Neural cell (in vitro differentiated cells): ENCODE measurements at regions not wholly inside any gene's neighbourhood (a gene's known extent, or its start where the extent isn't known, plus 50 kb on each side); places are given as distances from the start of the nearest gene placed in this dataset.

Experiments used
- H2AFZ ChIP-seq: fragments of 200-600, 300-800 bp; sonication (generic), shearing (Covaris generic); 2 replicates; pipeline ENCODE4 v1.6.0; 2014; ENCODE audit warnings: low read depth, mild to moderate bottlenecking, antibody characterized with exemption, low read length, moderate library complexity
- H3F3A ChIP-seq: fragments of 200-600 bp; shearing (Covaris generic); 2 replicates; pipeline ENCODE4 v1.6.1; 2016; ENCODE audit warnings: mild to moderate bottlenecking, moderate library complexity, mixed read lengths, antibody characterized with exemption, low read length; ENCODE audit not compliant: insufficient read depth, poor library complexity, severe bottlenecking
- H3K27ac ChIP-seq: fragments of 200-600, 300-800 bp; sonication (generic), shearing (Covaris generic); 2 replicates; pipeline ENCODE4 v1.5.1; 2014; ENCODE audit warnings: mild to moderate bottlenecking, low read length, moderate library complexity
- H3K27me3 ChIP-seq: fragments of 300-800, 200-600 bp; sonication (generic), shearing (Covaris generic); 2 replicates; pipeline ENCODE4 v1.6.0; 2014; ENCODE audit warnings: mild to moderate bottlenecking, low read depth, low read length, moderate library complexity; ENCODE audit not compliant: insufficient read depth
- H3K36me3 ChIP-seq: fragments of 300-800, 200-600 bp; sonication (generic), shearing (Covaris generic); 2 replicates; pipeline ENCODE4 v1.5.1; 2014; ENCODE audit warnings: mild to moderate bottlenecking, antibody characterized with exemption, low read length, moderate library complexity; ENCODE audit not compliant: insufficient read depth
- H3K4me2 ChIP-seq: fragments of 300-800, 200-600 bp; sonication (generic), shearing (Covaris generic); 2 replicates; pipeline ENCODE4 v1.6.0; 2014; ENCODE audit warnings: mild to moderate bottlenecking, low read length
- H3K4me3 ChIP-seq: fragments of 300-800, 200-600 bp; sonication (generic), shearing (Covaris generic); 2 replicates; pipeline ENCODE4 v1.5.1; 2014; ENCODE audit warnings: mild to moderate bottlenecking, low read length, moderate library complexity
- H3K79me2 ChIP-seq: fragments of 200-600 bp; shearing (Covaris generic); replicated peaks from 2 replicates; pipeline ENCODE4 v1.6.0; 2014; ENCODE audit warnings: mild to moderate bottlenecking, low read length, moderate library complexity; ENCODE audit not compliant: insufficient read depth
- H3K9ac ChIP-seq: fragments of 300-800, 200-600 bp; sonication (generic), shearing (Covaris generic); 2 replicates; pipeline ENCODE4 v1.6.1; 2016; ENCODE audit warnings: mild to moderate bottlenecking, low read length, mixed read lengths
- H3K9me2 ChIP-seq: fragments of 200-600 bp; shearing (Covaris generic); 2 replicates; pipeline ENCODE4 v1.6.1; 2016; ENCODE audit warnings: mild to moderate bottlenecking, low read length, mixed read lengths; ENCODE audit not compliant: insufficient read depth
- H3K9me3 ChIP-seq: fragments of 200-600, 300-800 bp; sonication (generic), shearing (Covaris generic); 2 replicates; pipeline ENCODE4 v1.6.1; 2016; ENCODE audit warnings: mild to moderate bottlenecking, mixed run types, low read length, moderate library complexity, mixed read lengths
- H4K20me1 ChIP-seq: fragments of 200-600 bp; shearing (Covaris generic); 2 replicates; pipeline ENCODE4 v1.6.1; 2016; ENCODE audit warnings: mild to moderate bottlenecking, mixed run types; ENCODE audit not compliant: insufficient read depth
- EP300 ChIP-seq: fragments of 450-650 bp; conservative IDR thresholded peaks from 2 replicates; pipeline ENCODE4 v1.6.1; 2014; ENCODE audit warnings: antibody characterized with exemption, mild to moderate bottlenecking, moderate library complexity; ENCODE audit not compliant: poor library complexity, severe bottlenecking
- EZH2 ChIP-seq: fragments of 200-600, 300-800 bp; shearing (Covaris generic), sonication (generic); IDR thresholded peaks from 2 replicates; pipeline ENCODE4 v1.6.1; 2014; ENCODE audit warnings: antibody characterized with exemption, low read length, borderline replicate concordance, mild to moderate bottlenecking; ENCODE audit not compliant: insufficient read depth, poor library complexity, severe bottlenecking
- MXI1 ChIP-seq: fragments of 450-650 bp; conservative IDR thresholded peaks from 2 replicates; pipeline ENCODE4 v1.6.1; 2014; ENCODE audit warnings: antibody characterized with exemption, mild to moderate bottlenecking; ENCODE audit not compliant: poor library complexity, severe bottlenecking
- POLR2AphosphoS5 ChIP-seq: IDR thresholded peaks from 2 replicates; pipeline ENCODE4 v1.6.1; 2012
- RAD21 ChIP-seq: fragments of 450-650 bp; conservative IDR thresholded peaks from 2 replicates; pipeline ENCODE4 v1.6.1; 2014; ENCODE audit warnings: antibody characterized with exemption, mild to moderate bottlenecking, moderate library complexity
- SMC3 ChIP-seq: fragments of 450-650 bp; conservative IDR thresholded peaks from 2 replicates; pipeline ENCODE4 v1.6.1; 2014; ENCODE audit warnings: antibody characterized with exemption, mild to moderate bottlenecking, moderate library complexity; ENCODE audit not compliant: poor library complexity
- TAF1 ChIP-seq: IDR thresholded peaks from 2 replicates; pipeline ENCODE4 v1.6.1; 2012; ENCODE audit warnings: low read depth
- TF ChIP-seq, protein P1 (sequence below): fragments of 450-650 bp; IDR thresholded peaks from 2 replicates; pipeline ENCODE4 v1.5.1; 2014; ENCODE audit warnings: antibody characterized with exemption, mild to moderate bottlenecking, moderate library complexity; ENCODE audit not compliant: poor library complexity, severe bottlenecking
- TF ChIP-seq, protein P2 (sequence below): IDR thresholded peaks from 2 replicates; pipeline ENCODE4 v1.6.1; 2012; ENCODE audit warnings: borderline replicate concordance

- Histone ChIP-seq H3K4me3 (no peak overlapping the region), H3K9ac (no peak overlapping the region), H3K27me3 (no peaks in the 10 kb centered on the region), H3F3A (no peaks in the 10 kb centered on the region), H3K27ac (no peak overlapping the region), H3K9me3 (no peaks in the 10 kb centered on the region), H3K79me2 (no peaks in the 10 kb centered on the region), H3K36me3 (no peaks in the 10 kb centered on the region), H3K9me2 (no peaks in the 10 kb centered on the region), H4K20me1 (no peaks in the 10 kb centered on the region), H2AFZ (no peak overlapping the region), H3K4me2 (no peak overlapping the region)
- TF ChIP-seq, protein P1, sequence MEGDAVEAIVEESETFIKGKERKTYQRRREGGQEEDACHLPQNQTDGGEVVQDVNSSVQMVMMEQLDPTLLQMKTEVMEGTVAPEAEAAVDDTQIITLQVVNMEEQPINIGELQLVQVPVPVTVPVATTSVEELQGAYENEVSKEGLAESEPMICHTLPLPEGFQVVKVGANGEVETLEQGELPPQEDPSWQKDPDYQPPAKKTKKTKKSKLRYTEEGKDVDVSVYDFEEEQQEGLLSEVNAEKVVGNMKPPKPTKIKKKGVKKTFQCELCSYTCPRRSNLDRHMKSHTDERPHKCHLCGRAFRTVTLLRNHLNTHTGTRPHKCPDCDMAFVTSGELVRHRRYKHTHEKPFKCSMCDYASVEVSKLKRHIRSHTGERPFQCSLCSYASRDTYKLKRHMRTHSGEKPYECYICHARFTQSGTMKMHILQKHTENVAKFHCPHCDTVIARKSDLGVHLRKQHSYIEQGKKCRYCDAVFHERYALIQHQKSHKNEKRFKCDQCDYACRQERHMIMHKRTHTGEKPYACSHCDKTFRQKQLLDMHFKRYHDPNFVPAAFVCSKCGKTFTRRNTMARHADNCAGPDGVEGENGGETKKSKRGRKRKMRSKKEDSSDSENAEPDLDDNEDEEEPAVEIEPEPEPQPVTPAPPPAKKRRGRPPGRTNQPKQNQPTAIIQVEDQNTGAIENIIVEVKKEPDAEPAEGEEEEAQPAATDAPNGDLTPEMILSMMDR: no peak
- TF ChIP-seq POLR2AphosphoS5 (no peak), MXI1 (no peak), EZH2 (no peak), EP300 (no peak), RAD21 (no peak), TAF1 (no peak)
- TF ChIP-seq, protein P2, sequence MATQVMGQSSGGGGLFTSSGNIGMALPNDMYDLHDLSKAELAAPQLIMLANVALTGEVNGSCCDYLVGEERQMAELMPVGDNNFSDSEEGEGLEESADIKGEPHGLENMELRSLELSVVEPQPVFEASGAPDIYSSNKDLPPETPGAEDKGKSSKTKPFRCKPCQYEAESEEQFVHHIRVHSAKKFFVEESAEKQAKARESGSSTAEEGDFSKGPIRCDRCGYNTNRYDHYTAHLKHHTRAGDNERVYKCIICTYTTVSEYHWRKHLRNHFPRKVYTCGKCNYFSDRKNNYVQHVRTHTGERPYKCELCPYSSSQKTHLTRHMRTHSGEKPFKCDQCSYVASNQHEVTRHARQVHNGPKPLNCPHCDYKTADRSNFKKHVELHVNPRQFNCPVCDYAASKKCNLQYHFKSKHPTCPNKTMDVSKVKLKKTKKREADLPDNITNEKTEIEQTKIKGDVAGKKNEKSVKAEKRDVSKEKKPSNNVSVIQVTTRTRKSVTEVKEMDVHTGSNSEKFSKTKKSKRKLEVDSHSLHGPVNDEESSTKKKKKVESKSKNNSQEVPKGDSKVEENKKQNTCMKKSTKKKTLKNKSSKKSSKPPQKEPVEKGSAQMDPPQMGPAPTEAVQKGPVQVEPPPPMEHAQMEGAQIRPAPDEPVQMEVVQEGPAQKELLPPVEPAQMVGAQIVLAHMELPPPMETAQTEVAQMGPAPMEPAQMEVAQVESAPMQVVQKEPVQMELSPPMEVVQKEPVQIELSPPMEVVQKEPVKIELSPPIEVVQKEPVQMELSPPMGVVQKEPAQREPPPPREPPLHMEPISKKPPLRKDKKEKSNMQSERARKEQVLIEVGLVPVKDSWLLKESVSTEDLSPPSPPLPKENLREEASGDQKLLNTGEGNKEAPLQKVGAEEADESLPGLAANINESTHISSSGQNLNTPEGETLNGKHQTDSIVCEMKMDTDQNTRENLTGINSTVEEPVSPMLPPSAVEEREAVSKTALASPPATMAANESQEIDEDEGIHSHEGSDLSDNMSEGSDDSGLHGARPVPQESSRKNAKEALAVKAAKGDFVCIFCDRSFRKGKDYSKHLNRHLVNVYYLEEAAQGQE: no peak
Observed at GRCh38 chr5:58394339-58394738, 65.5 kb downstream of the PLK2 start.

GRCh38 chr5:58393716-58394115 lies 66.2 kb downstream of the PLK2 start:
- Histone ChIP-seq H4K20me1 (no peaks in the 10 kb centered on the region), H3K36me3 (no peaks in the 10 kb centered on the region), H3K27me3 (no peaks in the 10 kb centered on the region), H2AFZ (no peak overlapping the region), H3F3A (no peaks in the 10 kb centered on the region), H3K9me3 (no peaks in the 10 kb centered on the region), H3K4me2 (no peak overlapping the region), H3K9ac (no peak overlapping the region), H3K9me2 (no peaks in the 10 kb centered on the region), H3K4me3 (peak overlapping the region; percentile 30), H3K27ac (peak overlapping the region; percentile 69), H3K79me2 (no peaks in the 10 kb centered on the region)
- no peak for TF ChIP-seq EZH2
- no peak for TF ChIP-seq EP300
- no peak for TF ChIP-seq SMC3
- TF ChIP-seq, protein P1: no peak
- no peak for TF ChIP-seq POLR2AphosphoS5
- no peak for TF ChIP-seq RAD21
- TF ChIP-seq, protein P2: no peak
- TF ChIP-seq TAF1: no peak
- TF ChIP-seq MXI1: no peak
